Thoracic aorta (tissue), 2 donors: ENCODE measurements at regions not wholly inside any gene's neighbourhood (a gene's known extent, or its start where the extent isn't known, plus 50 kb on each side); places are given as distances from the start of the nearest gene placed in this dataset.
"Not testable (repeated sequence)": the region's sequence is repeated elsewhere in the genome, so short reads cannot be mapped to it uniquely, and the experiment has no call there.

ENCODE experiments used
- ATAC-seq: fragments of 150-250 bp; one replicate; pipeline ENCODE4 v1.8.0; 2017; ENCODE audit warnings: low read depth; ENCODE audit not compliant: insufficient number of reproducible peaks, low FRiP score
- DNase-seq: peaks from one replicate; pipeline ENCODE4 v3.0.0-alpha.2; 2020; ENCODE audit warnings: low spot score
- H3K27ac ChIP-seq, 2 donors: fragments of 200-600 bp; sonication (generic); 1 replicate in 1 of 2; 2 replicates in 1 of 2; pipeline ENCODE4 v1.5.1; 2016; ENCODE audit warnings: mild to moderate bottlenecking in 2 of 2, moderate library complexity in 2 of 2
- H3K27me3 ChIP-seq: fragments of 200-600 bp; sonication (generic); replicated peaks from 2 replicates; pipeline ENCODE4 v1.6.0; 2016; ENCODE audit warnings: mild to moderate bottlenecking; ENCODE audit not compliant: insufficient read depth
- H3K36me3 ChIP-seq: fragments of 200-600 bp; sonication (generic); one replicate; pipeline ENCODE4 v1.5.1; 2016
- H3K4me1 ChIP-seq, 2 donors: fragments of 200-600 bp; sonication (generic); 1 replicate in 1 of 2; 2 replicates in 1 of 2; pipeline versions ENCODE4 v1.5.1 to v1.6.0; 2016; ENCODE audit warnings: low read depth in 2 of 2, mild to moderate bottlenecking in 1 of 2; ENCODE audit not compliant: control insufficient read depth in 1 of 2
- H3K4me3 ChIP-seq: fragments of 200-600 bp; sonication (generic); 2 replicates; pipeline ENCODE4 v1.5.1; 2016; ENCODE audit warnings: mild to moderate bottlenecking
- H3K9me3 ChIP-seq: fragments of 200-600 bp; sonication (generic); 2 replicates; pipeline ENCODE4 v1.5.1; 2016
- TF ChIP-seq, protein P1 (sequence below): fragments of 200-600 bp; sonication (generic); IDR thresholded peaks from one replicate; pipeline ENCODE4 v1.5.1; 2019; ENCODE audit warnings: antibody characterized with exemption

DNA sequence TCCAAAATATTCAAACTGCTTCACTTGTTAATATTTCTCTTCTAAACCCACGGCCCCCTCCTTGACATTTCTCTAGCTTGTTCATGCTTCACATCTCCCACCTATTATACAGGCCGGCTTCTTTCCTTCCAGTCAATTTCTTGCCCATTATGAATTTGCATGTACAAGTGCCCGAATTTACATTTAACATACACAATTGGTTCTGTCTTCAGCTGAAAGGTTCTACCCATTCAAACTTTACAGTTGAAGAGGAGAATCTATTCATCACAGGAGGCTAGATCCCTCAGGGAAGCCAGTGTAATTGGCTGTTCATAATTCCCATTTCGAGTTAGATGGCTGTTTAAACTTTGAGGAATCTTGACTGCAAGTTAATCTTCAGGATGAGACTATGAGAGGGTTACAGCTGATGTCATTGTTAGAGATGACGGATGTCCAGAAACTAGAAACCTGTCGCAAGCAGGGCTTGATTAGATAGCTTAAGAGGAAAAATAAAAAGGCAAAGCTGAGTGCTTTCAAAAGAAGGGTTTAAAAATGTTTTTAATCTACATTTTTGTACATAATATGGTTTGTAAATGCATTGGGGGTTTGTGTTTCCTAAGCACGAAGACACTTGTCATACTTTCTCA lies 157.0 kb downstream of the ADSS2 start:
- Histone ChIP-seq H3K4me1 (peaks cover 0 to 2% of the 10 kb centered on the region in 2 donors), H3K36me3 (no peaks in the 10 kb centered on the region), H3K4me3 (no peak overlapping the region), H3K9me3 (no peaks in the 10 kb centered on the region), H3K27me3 (no peaks in the 10 kb centered on the region), H3K27ac (no peak overlapping the region)
- ATAC-seq (no peak), DNase-seq (no peak)
- TF ChIP-seq, protein P1, sequence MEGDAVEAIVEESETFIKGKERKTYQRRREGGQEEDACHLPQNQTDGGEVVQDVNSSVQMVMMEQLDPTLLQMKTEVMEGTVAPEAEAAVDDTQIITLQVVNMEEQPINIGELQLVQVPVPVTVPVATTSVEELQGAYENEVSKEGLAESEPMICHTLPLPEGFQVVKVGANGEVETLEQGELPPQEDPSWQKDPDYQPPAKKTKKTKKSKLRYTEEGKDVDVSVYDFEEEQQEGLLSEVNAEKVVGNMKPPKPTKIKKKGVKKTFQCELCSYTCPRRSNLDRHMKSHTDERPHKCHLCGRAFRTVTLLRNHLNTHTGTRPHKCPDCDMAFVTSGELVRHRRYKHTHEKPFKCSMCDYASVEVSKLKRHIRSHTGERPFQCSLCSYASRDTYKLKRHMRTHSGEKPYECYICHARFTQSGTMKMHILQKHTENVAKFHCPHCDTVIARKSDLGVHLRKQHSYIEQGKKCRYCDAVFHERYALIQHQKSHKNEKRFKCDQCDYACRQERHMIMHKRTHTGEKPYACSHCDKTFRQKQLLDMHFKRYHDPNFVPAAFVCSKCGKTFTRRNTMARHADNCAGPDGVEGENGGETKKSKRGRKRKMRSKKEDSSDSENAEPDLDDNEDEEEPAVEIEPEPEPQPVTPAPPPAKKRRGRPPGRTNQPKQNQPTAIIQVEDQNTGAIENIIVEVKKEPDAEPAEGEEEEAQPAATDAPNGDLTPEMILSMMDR = no peak

DNA sequence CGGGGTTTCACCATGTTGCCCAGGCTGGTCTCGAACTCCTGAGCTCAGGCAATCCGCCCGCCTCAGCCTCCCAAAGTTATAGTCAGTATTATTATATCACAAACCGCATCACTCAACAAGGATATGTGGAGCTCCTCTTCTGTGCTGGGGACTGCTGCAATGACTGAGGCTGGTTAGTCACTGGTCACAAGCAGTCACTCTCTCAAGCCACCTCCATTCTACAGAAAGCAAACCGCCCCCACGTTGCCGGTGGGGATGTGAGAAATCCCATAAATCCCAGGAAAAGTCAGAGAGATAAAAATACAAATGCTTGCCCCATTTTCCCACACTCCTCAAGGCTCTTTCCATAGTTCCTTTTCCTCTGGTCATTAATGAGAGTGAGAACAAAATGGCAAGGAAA lies 155.7 kb downstream of the ADSS2 start:
- no peak overlapping the region for H3K4me3 ChIP-seq
- no peaks in the 10 kb centered on the region for H3K27me3 ChIP-seq
- H3K36me3 ChIP-seq = no peaks in the 10 kb centered on the region
- TF ChIP-seq, protein P1 = no peak
- no peak for ATAC-seq
- no peaks in the 10 kb centered on the region for H3K9me3 ChIP-seq
- no peak for DNase-seq
- peaks cover 5 to 15% of the 10 kb centered on the region in 2 donors for H3K4me1 ChIP-seq
- H3K27ac ChIP-seq = no peak overlapping the region

DNA sequence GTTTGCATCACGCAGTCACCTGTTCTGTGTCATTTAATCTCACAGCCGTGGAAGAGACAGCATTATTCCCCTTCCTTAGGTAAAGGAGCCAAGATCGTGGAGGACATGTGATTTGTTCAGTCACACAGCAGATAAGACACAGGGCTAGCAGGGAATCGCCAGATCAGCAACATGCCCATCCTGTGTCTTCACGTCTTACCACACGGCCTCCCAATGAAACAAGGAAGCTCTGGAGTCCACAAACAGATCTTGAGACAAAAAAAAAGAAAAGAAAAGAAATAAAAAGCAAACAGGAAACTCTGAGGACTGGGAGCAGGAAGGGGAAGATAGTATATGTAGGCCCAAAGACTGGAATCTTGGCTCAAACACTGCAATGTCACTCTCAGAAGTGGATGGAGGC lies 155.3 kb downstream of the ADSS2 start:
- peaks cover 5 to 19% of the 10 kb centered on the region in 2 donors for H3K4me1 ChIP-seq
- TF ChIP-seq, protein P1 = no peak
- H3K27ac ChIP-seq = no peak overlapping the region
- no peak overlapping the region for H3K4me3 ChIP-seq
- DNase-seq = no peak
- H3K9me3 ChIP-seq = no peaks in the 10 kb centered on the region
- no peaks in the 10 kb centered on the region for H3K27me3 ChIP-seq
- H3K36me3 ChIP-seq = no peaks in the 10 kb centered on the region
- ATAC-seq = no peak

DNA sequence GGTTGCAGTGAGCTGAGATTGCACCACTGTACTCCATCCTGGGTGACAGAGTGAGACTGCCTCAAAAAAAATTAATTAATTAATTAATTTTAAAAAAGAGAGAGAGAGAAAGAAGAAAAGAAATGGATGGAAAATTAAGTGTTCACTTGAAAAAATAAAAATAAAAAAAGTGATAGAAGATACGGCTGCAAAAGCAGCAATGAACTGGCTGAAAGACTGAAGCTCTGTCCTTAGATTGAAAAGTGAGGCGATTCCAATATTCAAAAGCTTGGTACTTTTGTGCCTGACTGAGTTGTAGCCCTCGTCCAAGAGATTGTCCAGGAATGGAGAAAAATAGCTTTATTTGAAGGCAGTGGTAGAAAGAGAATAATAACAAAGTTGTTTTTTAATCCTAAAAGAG lies 154.6 kb downstream of the ADSS2 start:
- H3K27ac ChIP-seq = no peak overlapping the region
- H3K36me3 ChIP-seq = no peaks in the 10 kb centered on the region
- TF ChIP-seq, protein P1 = no peak
- no peak for DNase-seq
- no peak overlapping the region for H3K4me3 ChIP-seq
- no peaks in the 10 kb centered on the region for H3K27me3 ChIP-seq
- no peak for ATAC-seq
- peaks cover 5 to 19% of the 10 kb centered on the region in 2 donors for H3K4me1 ChIP-seq
- H3K9me3 ChIP-seq = no peaks in the 10 kb centered on the region

DNA sequence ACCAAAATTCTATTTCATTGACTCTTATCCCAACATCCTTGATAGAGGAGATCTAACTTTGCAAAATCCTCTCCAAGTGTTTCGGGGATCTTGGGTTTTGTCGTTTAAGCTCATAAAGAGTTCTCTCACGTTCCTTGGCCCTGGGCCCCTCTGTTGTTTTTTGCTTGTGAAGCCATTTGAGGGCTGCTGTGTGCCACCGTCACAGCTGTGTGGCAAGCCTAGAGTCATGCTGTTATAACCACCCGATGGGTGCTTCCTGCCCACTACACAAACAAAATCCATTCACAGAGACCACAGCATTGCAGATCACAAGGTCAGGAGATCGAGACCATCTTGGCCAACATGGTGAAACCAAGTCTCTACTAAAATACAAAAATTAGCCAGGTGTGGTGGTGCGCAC lies 154.1 kb downstream of the ADSS2 start:
- ATAC-seq (no peak), DNase-seq (no peak)
- Histone ChIP-seq H3K27ac (no peak overlapping the region), H3K36me3 (no peaks in the 10 kb centered on the region), H3K9me3 (no peaks in the 10 kb centered on the region), H3K4me1 (peaks cover 5 to 19% of the 10 kb centered on the region in 2 donors), H3K4me3 (no peak overlapping the region), H3K27me3 (no peaks in the 10 kb centered on the region)
- TF ChIP-seq, protein P1 = no peak

DNA sequence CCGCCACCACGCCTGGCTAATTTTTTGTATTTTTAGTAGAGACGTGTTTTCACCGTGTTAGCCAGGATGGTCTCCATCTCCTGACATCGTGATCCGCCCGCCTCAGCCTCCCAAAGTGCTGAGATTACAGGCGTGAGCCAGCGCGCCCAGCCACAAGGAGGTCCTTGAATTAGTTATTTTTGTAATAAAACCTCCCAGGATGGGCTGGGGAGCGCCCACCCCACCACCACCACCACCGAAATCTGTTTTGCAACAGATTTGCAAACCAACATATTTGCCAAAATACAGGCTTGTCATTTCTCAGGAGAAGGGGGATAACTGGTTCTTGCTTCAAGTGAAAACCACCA lies 151.7 kb downstream of the ADSS2 start:
- H3K36me3 ChIP-seq, H3K9me3 ChIP-seq, DNase-seq, H3K27me3 ChIP-seq, ATAC-seq: not testable (repeated sequence)
- Histone ChIP-seq H3K4me3 (peak overlapping the region; percentile 72), H3K4me1 (peaks cover 5 to 19% of the 10 kb centered on the region in 2 donors), H3K27ac (peak overlapping the region in 1 of 2 donors; percentile 58)
